ENCODE measurements at regions not wholly inside any gene's neighbourhood (a gene's known extent, or its start where the extent isn't known, plus 50 kb on each side); places are given as distances from the start of the nearest gene placed in this dataset.

DNA sequence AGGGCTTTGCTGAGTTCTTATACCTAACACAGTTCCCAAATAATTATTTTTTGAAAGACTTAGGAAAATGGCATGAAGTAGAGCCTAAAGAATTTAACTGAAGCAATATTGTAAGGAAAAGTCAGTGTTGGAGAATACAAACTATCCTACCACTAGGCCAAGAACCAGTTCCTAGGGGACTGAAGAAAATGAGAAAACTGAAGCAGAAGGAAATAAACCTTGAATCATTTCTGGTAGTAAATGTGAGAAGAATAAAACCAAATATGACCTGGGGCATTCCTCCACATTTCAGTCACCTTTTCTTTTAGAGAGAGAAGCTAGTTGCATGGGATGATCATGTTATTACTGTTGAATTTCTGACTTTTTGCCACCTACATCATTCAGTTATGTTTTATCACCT lies 1393.9 kb upstream of the C9orf72 start:
- TF ChIP-seq CTCF (IDR thresholded peaks at IDR 0.05; ENCODE audit: low read length), result no peak
- TF ChIP-seq EZH2 (optimal IDR thresholded peaks at IDR 0.05; ENCODE audit: low read depth, low read length), result no peak
- TF ChIP-seq EZH2phosphoT487 (IDR thresholded peaks at IDR 0.05; ENCODE audit: low read length), result no peak
